CD14-positive monocyte (primary cell): ENCODE measurements at regions not wholly inside any gene's neighbourhood (a gene's known extent, or its start where the extent isn't known, plus 50 kb on each side); places are given as distances from the start of the nearest gene placed in this dataset.

Experiments
- DNase-seq, 3 donors: peaks; one replicate each; pipeline ENCODE4 v3.0.0-alpha.2; 2011 to 2022
- H2AFZ ChIP-seq: 2 replicates; pipeline ENCODE4 v1.6.0; 2012; ENCODE audit warnings: mild to moderate bottlenecking, low read depth, low read length, inconsistent platforms; ENCODE audit not compliant: insufficient read depth, poor library complexity, severe bottlenecking
- H3K27ac ChIP-seq, 2 donors: 1 replicate in 1 of 2; 2 replicates in 1 of 2; pipeline ENCODE4 v1.5.1; 2012 to 2013; ENCODE audit warnings: low read length in 2 of 2, control low read depth in 1 of 2, inconsistent platforms in 1 of 2, low read depth in 1 of 2, mild to moderate bottlenecking in 1 of 2
- H3K27me3 ChIP-seq, 2 donors: one replicate each; pipeline versions ENCODE4 v1.6.0 to v1.6.1; 2011 to 2013; ENCODE audit warnings: low read length in 2 of 2; ENCODE audit not compliant: control insufficient read depth in 2 of 2, insufficient read depth in 2 of 2
- H3K36me3 ChIP-seq, 2 donors: replicated peaks in 1 of 2; 1 replicate in 1 of 2; 2 replicates in 1 of 2; pipeline versions ENCODE4 v1.5.1 to v1.6.1; 2012 to 2013; ENCODE audit warnings: low read length in 2 of 2, control low read depth in 1 of 2, inconsistent platforms in 1 of 2, mild to moderate bottlenecking in 1 of 2; ENCODE audit not compliant: insufficient read depth in 2 of 2, control insufficient read depth in 1 of 2
- H3K4me1 ChIP-seq, 2 donors: 1 replicate in 1 of 2; 2 replicates in 1 of 2; pipeline versions ENCODE4 v1.5.1 to v1.6.1; 2012 to 2013; ENCODE audit warnings: low read length in 2 of 2, control low read depth in 1 of 2, inconsistent platforms in 1 of 2, mild to moderate bottlenecking in 1 of 2, moderate library complexity in 1 of 2; ENCODE audit not compliant: insufficient read depth in 2 of 2, control insufficient read depth in 1 of 2
- H3K4me2 ChIP-seq: replicated peaks from 2 replicates; pipeline ENCODE3; 2012; ENCODE audit warnings: low read length, moderate library complexity, mild to moderate bottlenecking; ENCODE audit not compliant: poor library complexity, severe bottlenecking; ENCODE audit errors: extremely low read depth
- H3K4me3 ChIP-seq, 3 experiments: fragments of 200-600 bp in 1 of 3; sonication (generic) in 1 of 3; replicated peaks in 1 of 3; 1 replicate in 2 of 3; 2 replicates in 1 of 3; pipeline ENCODE4 v1.5.1; 2011 to 2013; ENCODE audit warnings: low read length in 3 of 3, mild to moderate bottlenecking in 3 of 3, control low read depth in 2 of 3, low read depth in 2 of 3, inconsistent platforms in 1 of 3, moderate library complexity in 1 of 3
- H3K79me2 ChIP-seq: 2 replicates; pipeline ENCODE4 v1.6.0; 2012; ENCODE audit warnings: mild to moderate bottlenecking, control low read depth, inconsistent platforms, low read length, moderate library complexity; ENCODE audit not compliant: insufficient read depth
- H3K9ac ChIP-seq: 2 replicates; pipeline ENCODE4 v1.6.0; 2017; ENCODE audit warnings: low read length, mild to moderate bottlenecking; ENCODE audit not compliant: insufficient read depth, poor library complexity, severe bottlenecking
- H3K9me3 ChIP-seq, 2 donors: replicated peaks in 1 of 2; 1 replicate in 1 of 2; 2 replicates in 1 of 2; pipeline versions ENCODE4 v1.5.1 to v1.6.1; 2012 to 2013; ENCODE audit warnings: low read length in 2 of 2, control low read depth in 1 of 2; ENCODE audit not compliant: control insufficient read depth in 1 of 2, insufficient read depth in 1 of 2
- H4K20me1 ChIP-seq: 2 replicates; pipeline ENCODE4 v1.6.0; 2012; ENCODE audit warnings: mild to moderate bottlenecking, low read length, control low read depth, moderate library complexity; ENCODE audit not compliant: insufficient read depth
- H3K27ac Mint-ChIP-seq, 7 donors: one replicate each; pipeline ENCODE4 v1.8.0; 2020; ENCODE audit warnings: mild to moderate bottlenecking in 7 of 7, mixed read lengths in 7 of 7, moderate library complexity in 6 of 7, inconsistent platforms in 2 of 7
- H3K27me3 Mint-ChIP-seq, 3 donors: one replicate each; pipeline ENCODE4 v1.8.0; 2021 to 2022; ENCODE audit warnings: low read depth in 3 of 3, mild to moderate bottlenecking in 3 of 3, mixed read lengths in 3 of 3, moderate library complexity in 3 of 3, inconsistent platforms in 1 of 3
- H3K36me3 Mint-ChIP-seq, 2 donors: one replicate each; pipeline ENCODE4 v1.8.0; 2020; ENCODE audit warnings: mixed read lengths in 2 of 2, inconsistent platforms in 1 of 2, mild to moderate bottlenecking in 1 of 2
- H3K4me1 Mint-ChIP-seq: one replicate; pipeline ENCODE4 v1.8.0; 2020; ENCODE audit warnings: mild to moderate bottlenecking, mixed read lengths
- H3K4me3 Mint-ChIP-seq, 2 donors: one replicate each; pipeline ENCODE4 v1.8.0; 2020; ENCODE audit warnings: mild to moderate bottlenecking in 2 of 2, mixed read lengths in 2 of 2, moderate library complexity in 1 of 2
- H3K9me3 Mint-ChIP-seq, 7 donors: one replicate each; pipeline ENCODE4 v1.8.0; 2020 to 2022; ENCODE audit warnings: mixed read lengths in 7 of 7, mild to moderate bottlenecking in 6 of 7, moderate library complexity in 6 of 7, inconsistent platforms in 2 of 7
- WGBS: methylation state at CpG from one replicate; pipeline ENCODE4 v1.1.5; 2013; ENCODE audit warnings: missing lambda C conversion rate; ENCODE audit not compliant: insufficient coverage; 5-methylcytosine and 5-hydroxymethylcytosine counted together
- intact Hi-C, 2 donors: fragments of 100-400 bp; cut with micrococcal nuclease; formaldehyde crosslinking; loops; one replicate each; pipeline versions ENCODE4 v1.15.0 to v1.15.1; 2023
- TF ChIP-seq, protein P1 (sequence below): fragments of 200-600 bp; IDR thresholded peaks from one replicate; pipeline ENCODE4 v1.8.0; 2022; ENCODE audit warnings: antibody characterized with exemption, mild to moderate bottlenecking

- H3K27ac Mint-ChIP-seq: no peak overlapping the region
- no peaks in the 10 kb centered on the region for H3K27me3 ChIP-seq
- H3K4me3 Mint-ChIP-seq: no peak overlapping the region
- no peaks in the 10 kb centered on the region for H3K9me3 ChIP-seq
- H2AFZ ChIP-seq: no peak overlapping the region
- TF ChIP-seq, protein P1, sequence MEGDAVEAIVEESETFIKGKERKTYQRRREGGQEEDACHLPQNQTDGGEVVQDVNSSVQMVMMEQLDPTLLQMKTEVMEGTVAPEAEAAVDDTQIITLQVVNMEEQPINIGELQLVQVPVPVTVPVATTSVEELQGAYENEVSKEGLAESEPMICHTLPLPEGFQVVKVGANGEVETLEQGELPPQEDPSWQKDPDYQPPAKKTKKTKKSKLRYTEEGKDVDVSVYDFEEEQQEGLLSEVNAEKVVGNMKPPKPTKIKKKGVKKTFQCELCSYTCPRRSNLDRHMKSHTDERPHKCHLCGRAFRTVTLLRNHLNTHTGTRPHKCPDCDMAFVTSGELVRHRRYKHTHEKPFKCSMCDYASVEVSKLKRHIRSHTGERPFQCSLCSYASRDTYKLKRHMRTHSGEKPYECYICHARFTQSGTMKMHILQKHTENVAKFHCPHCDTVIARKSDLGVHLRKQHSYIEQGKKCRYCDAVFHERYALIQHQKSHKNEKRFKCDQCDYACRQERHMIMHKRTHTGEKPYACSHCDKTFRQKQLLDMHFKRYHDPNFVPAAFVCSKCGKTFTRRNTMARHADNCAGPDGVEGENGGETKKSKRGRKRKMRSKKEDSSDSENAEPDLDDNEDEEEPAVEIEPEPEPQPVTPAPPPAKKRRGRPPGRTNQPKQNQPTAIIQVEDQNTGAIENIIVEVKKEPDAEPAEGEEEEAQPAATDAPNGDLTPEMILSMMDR: no peak
- H3K36me3 Mint-ChIP-seq: no peaks in the 10 kb centered on the region
- no peaks in the 10 kb centered on the region for H3K4me1 ChIP-seq
- H3K9ac ChIP-seq: no peak overlapping the region
- no peaks in the 10 kb centered on the region for H3K4me1 Mint-ChIP-seq
- H3K36me3 ChIP-seq: no peaks in the 10 kb centered on the region
- no peaks in the 10 kb centered on the region for H4K20me1 ChIP-seq
- peaks cover 0 to 2% (median 0%) of the 10 kb centered on the region in 3 donors for H3K27me3 Mint-ChIP-seq
- no peaks in the 10 kb centered on the region for H3K79me2 ChIP-seq
- no peak overlapping the region for H3K4me3 ChIP-seq
- no CpG with 5 or more reads among the region's 3 CpGs for WGBS
- no peak for DNase-seq
- H3K9me3 Mint-ChIP-seq: peaks cover 0 to 4% (median 0%) of the 10 kb centered on the region in 7 donors
- intact Hi-C loops: no loop called here
- H3K4me2 ChIP-seq: no peak overlapping the region
- H3K27ac ChIP-seq: no peak overlapping the region
Observed at GRCh38 chr13:107807306-107808073, 407.8 kb downstream of the LIG4 start.

- H3K9me3 Mint-ChIP-seq: peaks cover 0 to 4% (median 0%) of the 10 kb centered on the region in 7 donors
- TF ChIP-seq, protein P1: no peak
- WGBS: no CpG with 5 or more reads among the region's 2 CpGs
- H3K36me3 Mint-ChIP-seq: no peaks in the 10 kb centered on the region
- no peak overlapping the region for H3K4me3 Mint-ChIP-seq
- intact Hi-C loops: no loop called here
- no peaks in the 10 kb centered on the region for H3K4me1 Mint-ChIP-seq
- DNase-seq: no peak
- H2AFZ ChIP-seq: no peak overlapping the region
- no peaks in the 10 kb centered on the region for H3K79me2 ChIP-seq
- H3K27ac Mint-ChIP-seq: no peak overlapping the region
- no peaks in the 10 kb centered on the region for H3K4me1 ChIP-seq
- no peak overlapping the region for H3K4me2 ChIP-seq
- H3K9ac ChIP-seq: no peak overlapping the region
- no peaks in the 10 kb centered on the region for H4K20me1 ChIP-seq
- no peak overlapping the region for H3K27ac ChIP-seq
- H3K9me3 ChIP-seq: no peaks in the 10 kb centered on the region
- peaks cover 0 to 2% (median 0%) of the 10 kb centered on the region in 3 donors for H3K27me3 Mint-ChIP-seq
- H3K4me3 ChIP-seq: no peak overlapping the region
- no peaks in the 10 kb centered on the region for H3K36me3 ChIP-seq
- H3K27me3 ChIP-seq: no peaks in the 10 kb centered on the region
Observed at GRCh38 chr13:107806726-107807125, 408.6 kb downstream of the LIG4 start.
